Small intestine (tissue), 7 donors: ENCODE measurements at regions not wholly inside any gene's neighbourhood (a gene's known extent, or its start where the extent isn't known, plus 50 kb on each side); places are given as distances from the start of the nearest gene placed in this dataset.

Source experiments
- DNase-seq, 2 donors: peaks; one replicate each; pipeline versions ENCODE4 v3.0.0 to v3.0.0-alpha.2; 2013
- FAIRE-seq: peaks from 2 replicates; lab custom pipeline; 2012; peaks lifted over from hg19 to GRCh38; lab: Jason Lieb, UNC
- H3K27ac ChIP-seq, 3 donors: one replicate each; pipeline ENCODE4 v1.5.1; 2013; ENCODE audit warnings: low read length in 2 of 3, mild to moderate bottlenecking in 2 of 3, control low read depth in 1 of 3, inconsistent platforms in 1 of 3, low read depth in 1 of 3, moderate library complexity in 1 of 3
- H3K27me3 ChIP-seq, 3 donors: one replicate each; pipeline ENCODE4 v1.6.1; 2013; ENCODE audit warnings: low read length in 3 of 3, inconsistent platforms in 1 of 3; ENCODE audit not compliant: control insufficient read depth in 3 of 3, insufficient read depth in 3 of 3
- H3K36me3 ChIP-seq, 3 donors: one replicate each; pipeline ENCODE4 v1.6.1; 2013; ENCODE audit warnings: low read length in 3 of 3, inconsistent platforms in 1 of 3, low read depth in 1 of 3, mild to moderate bottlenecking in 1 of 3, moderate library complexity in 1 of 3; ENCODE audit not compliant: control insufficient read depth in 3 of 3, insufficient read depth in 2 of 3
- H3K4me1 ChIP-seq, 3 donors: one replicate each; pipeline ENCODE4 v1.6.1; 2013; ENCODE audit warnings: low read length in 2 of 3, inconsistent platforms in 1 of 3, low read depth in 1 of 3, mild to moderate bottlenecking in 1 of 3, moderate library complexity in 1 of 3; ENCODE audit not compliant: control insufficient read depth in 3 of 3, insufficient read depth in 2 of 3
- H3K4me3 ChIP-seq, 3 donors: one replicate each; pipeline ENCODE4 v1.5.1; 2013; ENCODE audit warnings: low read length in 3 of 3, control low read depth in 1 of 3, inconsistent platforms in 1 of 3, low read depth in 1 of 3, mild to moderate bottlenecking in 1 of 3, moderate library complexity in 1 of 3
- H3K9me3 ChIP-seq, 2 donors: one replicate each; pipeline ENCODE4 v1.6.1; 2013; ENCODE audit warnings: low read depth in 1 of 2, low read length in 1 of 2; ENCODE audit not compliant: control insufficient read depth in 2 of 2, insufficient read depth in 1 of 2
- WGBS, 3 donors: extraction: QIAGEN DNeasy Blood & Tissue Kit; methylation state at CpG; one replicate each; pipeline ENCODE4 v1.1.7; 2013; 5-methylcytosine and 5-hydroxymethylcytosine counted together
- donor health status: healthy with polysubstance abuse.
- donor health status: control.
- donor health status: control.
- donor health status: Bipolar disorder and iron deficiency.
- donor health status: healthy.

- no peaks in the 10 kb centered on the region for H3K36me3 ChIP-seq
- no peaks in the 10 kb centered on the region for H3K9me3 ChIP-seq
- no peaks in the 10 kb centered on the region for H3K4me1 ChIP-seq
- WGBS, 3 donors, result 84 to 96% (median 86%) methylated on average over 2 of the region's 2 CpGs
- H3K27me3 ChIP-seq, result no peaks in the 10 kb centered on the region
- H3K27ac ChIP-seq, result no peak overlapping the region
- no peak overlapping the region for H3K4me3 ChIP-seq
- no peak for DNase-seq
- FAIRE-seq, result no peak
These were observed 436.3 kb downstream of the ZNF385D start for GRCh38 chr3:21314688-21315087.

GRCh38 chr3:21310891-21311290, 440.1 kb downstream of the ZNF385D start:
- Histone ChIP-seq H3K9me3 (peaks cover 0 to 2% of the 10 kb centered on the region in 2 donors), H3K36me3 (no peaks in the 10 kb centered on the region), H3K27ac (no peak overlapping the region), H3K27me3 (no peaks in the 10 kb centered on the region), H3K4me3 (no peak overlapping the region), H3K4me1 (no peaks in the 10 kb centered on the region)
- WGBS, 3 donors, result 76 to 82% (median 77%) methylated on average over 1 of the region's 1 CpG
- FAIRE-seq (no peak), DNase-seq (no peak)

GRCh38 chr3:21310161-21310560, 440.8 kb downstream of the ZNF385D start:
- Histone ChIP-seq H3K27me3 (no peaks in the 10 kb centered on the region), H3K36me3 (no peaks in the 10 kb centered on the region), H3K4me3 (no peak overlapping the region), H3K27ac (no peak overlapping the region), H3K9me3 (peaks cover 0 to 2% of the 10 kb centered on the region in 2 donors), H3K4me1 (no peaks in the 10 kb centered on the region)
- FAIRE-seq, result no peak
- 75 to 86% (median 84%) methylated on average over 2 of the region's 2 CpGs for WGBS, 3 donors
- no peak for DNase-seq

GRCh38 chr3:21297304-21297703, 453.7 kb downstream of the ZNF385D start:
- Histone ChIP-seq H3K9me3 (peaks cover 0 to 17% of the 10 kb centered on the region in 2 donors), H3K27me3 (no peaks in the 10 kb centered on the region), H3K4me1 (no peaks in the 10 kb centered on the region), H3K27ac (no peak overlapping the region), H3K4me3 (no peak overlapping the region), H3K36me3 (no peaks in the 10 kb centered on the region)
- DNase-seq (no peak), FAIRE-seq (no peak)
- WGBS, 3 donors, result 35 to 47% (median 37%) methylated on average over 1 of the region's 1 CpG

GRCh38 chr3:21294768-21295167, 456.2 kb downstream of the ZNF385D start:
- no peak overlapping the region for H3K4me3 ChIP-seq
- peaks cover 0 to 9% of the 10 kb centered on the region in 2 donors for H3K9me3 ChIP-seq
- no peak for FAIRE-seq
- no peak for DNase-seq
- H3K4me1 ChIP-seq, result no peaks in the 10 kb centered on the region
- H3K27me3 ChIP-seq, result no peaks in the 10 kb centered on the region
- H3K27ac ChIP-seq, result no peak overlapping the region
- H3K36me3 ChIP-seq, result no peaks in the 10 kb centered on the region

GRCh38 chr3:21292971-21293370, 458.0 kb downstream of the ZNF385D start:
- peaks cover 0 to 9% of the 10 kb centered on the region in 2 donors for H3K9me3 ChIP-seq
- H3K27me3 ChIP-seq, result no peaks in the 10 kb centered on the region
- H3K27ac ChIP-seq, result no peak overlapping the region
- FAIRE-seq (no peak), DNase-seq (no peak)
- no peaks in the 10 kb centered on the region for H3K36me3 ChIP-seq
- H3K4me1 ChIP-seq, result no peaks in the 10 kb centered on the region
- H3K4me3 ChIP-seq, result no peak overlapping the region
- WGBS, 3 donors, result 69 to 85% (median 71%) methylated on average over 2 of the region's 2 CpGs

GRCh38 chr3:21290557-21290956, 460.5 kb downstream of the ZNF385D start:
- 53 to 69% (median 59%) methylated on average over 1 of the region's 1 CpG for WGBS, 3 donors
- FAIRE-seq (no peak), DNase-seq (no peak)
- Histone ChIP-seq H3K27me3 (no peaks in the 10 kb centered on the region), H3K4me3 (no peak overlapping the region), H3K36me3 (no peaks in the 10 kb centered on the region), H3K9me3 (peaks cover 0 to 8% of the 10 kb centered on the region in 2 donors), H3K4me1 (no peaks in the 10 kb centered on the region), H3K27ac (no peak overlapping the region)

- Histone ChIP-seq H3K27ac (no peak overlapping the region), H3K36me3 (no peaks in the 10 kb centered on the region), H3K27me3 (no peaks in the 10 kb centered on the region), H3K9me3 (peaks cover 0 to 12% of the 10 kb centered on the region in 2 donors), H3K4me3 (no peak overlapping the region), H3K4me1 (no peaks in the 10 kb centered on the region)
- DNase-seq, result no peak
- FAIRE-seq, result no peak
- 70 to 80% (median 77%) methylated on average over 2 of the region's 2 CpGs for WGBS, 3 donors
These were observed 476.9 kb downstream of the ZNF385D start for GRCh38 chr3:21274079-21274571.
